ENCODE measurements at regions not wholly inside any gene's neighbourhood (a gene's known extent, or its start where the extent isn't known, plus 50 kb on each side); places are given as distances from the start of the nearest gene placed in this dataset.

GRCh38 chr12:39047539-39048262, 142.3 kb upstream of the CPNE8 start:
- POLR2A ChIA-PET (ENCODE audit: partially characterized antibody), result no interaction called here
- H2AFZ ChIP-seq (ENCODE audit: low read length), result peak overlapping the region; percentile 70
- H4K20me1 ChIP-seq (replicated peaks in 1 of 2; ENCODE audit: control insufficient read depth in 1 of 2, insufficient read depth in 2 of 2, low read length in 2 of 2), result no peaks in the 10 kb centered on the region
- no peak overlapping the region for H4K8ac ChIP-seq (ENCODE audit: extremely low read depth, insufficient read depth, low read length)
- no peak overlapping the region for H3K4me3 ChIP-seq (ENCODE audit: extremely low read depth in 1 of 4, insufficient read depth in 2 of 4, low read depth in 3 of 4, low read length in 4 of 4)
- CTCF ChIA-PET (ENCODE audit: partially characterized antibody), result no interaction called here
- H3K4me2 ChIP-seq (ENCODE audit: insufficient read depth in 1 of 2, low read depth in 2 of 2, low read length in 2 of 2), result no peak overlapping the region
- no peak overlapping the region for H2BK5ac ChIP-seq (ENCODE audit: low read depth, low read length)
- no peak overlapping the region for H4K91ac ChIP-seq (replicated peaks; ENCODE audit: insufficient read length, low read length)
- no peak overlapping the region for H2AK5ac ChIP-seq (ENCODE audit: low read depth, low read length)
- no peak overlapping the region for H2BK12ac ChIP-seq (ENCODE audit: low read depth, low read length)
- DNase-seq (ENCODE audit: low read depth in 1 of 2, low spot score in 2 of 2), result no peak
- H3K79me1 ChIP-seq (ENCODE audit: low read depth, low read length), result no peaks in the 10 kb centered on the region
- H4K5ac ChIP-seq (ENCODE audit: insufficient read length, low read depth, low read length), result no peak overlapping the region
- H3K18ac ChIP-seq (ENCODE audit: extremely low read depth, low read length), result no peak overlapping the region
- H3K56ac ChIP-seq (replicated peaks; ENCODE audit: insufficient read length, low read depth, low read length), result no peak overlapping the region
- H3K23ac ChIP-seq (ENCODE audit: insufficient read length), result no peak overlapping the region
- 89% methylated on average over 8 of the region's 8 CpGs; no CpG with 5 or more reads in 1 of the 2 experiments for WGBS, 2 experiments (ENCODE audit: extremely low coverage in 1 of 2, insufficient coverage in 1 of 2, insufficient read length in 1 of 2, insufficient replicate concordance in 2 of 2, low coverage in 1 of 2, low lambda C conversion rate in 2 of 2, missing lambda C conversion rate in 1 of 2)
- H3K36me3 ChIP-seq (ENCODE audit: control insufficient read depth in 2 of 4, insufficient read depth in 4 of 4, low read length in 3 of 4), result no peaks in the 10 kb centered on the region
- H3K4me1 ChIP-seq (replicated peaks in 1 of 4; ENCODE audit: control insufficient read depth in 3 of 4, insufficient read depth in 4 of 4, low read length in 3 of 4), result no peaks in the 10 kb centered on the region
- no peak overlapping the region for H3K27ac ChIP-seq (ENCODE audit: low read depth, low read length)
- H3K14ac ChIP-seq (ENCODE audit: insufficient read length), result no peak overlapping the region
- no peaks in the 10 kb centered on the region for H3K9me3 ChIP-seq (ENCODE audit: insufficient read depth in 2 of 2, low read depth in 1 of 2, low read length in 1 of 2)
- no peak overlapping the region for H2BK120ac ChIP-seq (replicated peaks; ENCODE audit: low read depth, low read length)
- H3K4ac ChIP-seq (replicated peaks; ENCODE audit: insufficient read length, low read depth, low read length), result no peak overlapping the region
- no peaks in the 10 kb centered on the region for H3K79me2 ChIP-seq (ENCODE audit: control insufficient read depth in 1 of 2, insufficient read depth in 2 of 2, low read length in 2 of 2)
- H2BK15ac ChIP-seq (ENCODE audit: low read length), result no peak overlapping the region
- no peak overlapping the region for H2BK20ac ChIP-seq (ENCODE audit: low read length)
- no peak overlapping the region for H3K9ac ChIP-seq (replicated peaks in 1 of 4; ENCODE audit: extremely low read depth in 1 of 4, low read depth in 3 of 4, low read length in 3 of 4)
- H3K27me3 ChIP-seq (replicated peaks in 1 of 4; ENCODE audit: control insufficient read depth in 3 of 4, extremely low read depth in 1 of 4, insufficient read depth in 3 of 4, low read length in 3 of 4), result no peaks in the 10 kb centered on the region
- no peak for FAIRE-seq
- H3K23me2 ChIP-seq (ENCODE audit: low read depth, low read length), result no peaks in the 10 kb centered on the region; the same call in 1 of the 2 replicates
- TF ChIP-seq HDAC2 (IDR thresholded peaks at IDR 0.05; ENCODE audit: borderline replicate concordance in 1 of 2, low read depth in 2 of 2, low read length in 2 of 2) (no peak), RFX5 (IDR thresholded peaks at IDR 0.05; ENCODE audit: borderline replicate concordance, low read depth, low read length) (no peak), SP1 (IDR thresholded peaks at IDR 0.05; ENCODE audit: low read depth, low read length) (no peak)
